ENCODE measurements at regions not wholly inside any gene's neighbourhood (a gene's known extent, or its start where the extent isn't known, plus 50 kb on each side); places are given as distances from the start of the nearest gene placed in this dataset.
"Not testable (repeated sequence)": the region's sequence is repeated elsewhere in the genome, so short reads cannot be mapped to it uniquely, and the experiment has no call there.

DNA sequence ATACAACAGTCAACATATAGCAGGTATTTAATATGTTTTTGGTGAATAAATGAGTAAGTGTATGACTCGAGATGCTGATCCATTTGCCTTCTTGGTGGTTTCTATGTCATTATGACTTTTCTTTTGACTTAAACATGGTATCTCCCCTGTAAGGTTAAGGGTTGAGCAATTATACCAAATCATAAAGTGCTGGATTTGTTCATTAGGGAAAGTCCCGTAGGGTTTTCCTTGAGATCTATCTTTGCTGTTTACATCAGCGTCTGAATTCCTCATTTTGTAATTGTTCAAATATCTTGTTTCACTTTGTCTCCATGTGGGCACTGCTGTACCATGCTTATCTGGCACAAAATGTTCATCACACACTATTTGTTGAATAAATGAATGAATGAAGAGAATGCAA lies 562.6 kb downstream of the EDEM1 start:
- DNase-seq (ENCODE audit: low read depth, low spot score) = no peak

DNA sequence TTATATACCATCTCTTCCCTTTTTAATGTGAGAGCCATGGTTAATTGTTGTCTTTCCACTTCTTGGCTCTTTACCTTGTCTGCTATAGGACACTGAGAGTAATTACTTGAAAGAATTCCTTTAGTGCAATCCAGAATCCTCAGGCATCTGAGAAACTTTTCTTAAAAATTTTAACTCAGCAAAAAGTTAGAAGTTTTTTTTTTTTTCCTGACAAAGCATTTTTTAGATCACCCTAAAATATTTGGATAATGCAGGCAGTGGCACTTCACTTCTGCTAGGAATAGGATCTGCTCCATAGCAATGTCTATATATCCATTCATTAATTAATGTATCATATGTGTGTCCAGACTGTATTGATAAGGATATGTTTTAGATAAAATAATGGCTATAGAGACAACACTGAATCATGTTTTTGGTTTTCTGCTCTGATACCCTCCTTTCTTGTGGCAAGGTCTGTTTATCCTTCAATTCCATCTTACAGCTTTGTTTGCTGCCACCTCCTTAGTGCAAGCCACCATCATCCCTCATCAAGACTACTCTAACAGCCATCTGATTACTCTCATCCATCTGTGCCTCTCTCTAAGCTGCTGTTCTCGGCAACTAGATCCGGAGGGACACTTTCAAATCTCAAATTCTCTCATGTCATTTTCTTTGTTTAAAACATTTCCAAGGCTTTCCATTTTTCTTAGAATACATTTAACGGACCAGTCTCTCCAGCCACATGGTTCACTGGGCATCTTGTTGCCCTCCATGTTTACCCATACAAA lies 563.5 kb downstream of the EDEM1 start:
- no peak for DNase-seq (ENCODE audit: low read depth, low spot score)

DNA sequence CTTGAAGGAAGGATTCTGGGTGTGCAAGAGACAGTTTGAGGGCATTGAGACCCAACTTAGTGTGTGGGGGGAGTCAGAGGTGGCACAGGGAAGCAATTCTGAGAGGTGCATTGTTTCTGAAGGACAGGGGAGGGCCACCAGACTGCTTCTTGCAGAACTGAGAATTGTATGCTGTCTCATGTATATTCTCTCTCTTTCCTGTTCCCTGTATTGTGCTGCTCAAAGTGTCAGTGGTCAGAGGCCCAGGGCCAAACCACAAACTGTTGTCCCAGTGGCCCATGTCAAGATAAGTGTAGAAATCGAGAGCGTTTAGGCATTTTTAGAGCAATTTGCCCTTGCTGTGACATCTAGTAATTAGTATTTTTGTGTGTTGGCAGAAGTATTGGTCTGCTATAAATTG lies 567.1 kb downstream of the EDEM1 start:
- no peak for DNase-seq (ENCODE audit: low read depth, low spot score)

DNA sequence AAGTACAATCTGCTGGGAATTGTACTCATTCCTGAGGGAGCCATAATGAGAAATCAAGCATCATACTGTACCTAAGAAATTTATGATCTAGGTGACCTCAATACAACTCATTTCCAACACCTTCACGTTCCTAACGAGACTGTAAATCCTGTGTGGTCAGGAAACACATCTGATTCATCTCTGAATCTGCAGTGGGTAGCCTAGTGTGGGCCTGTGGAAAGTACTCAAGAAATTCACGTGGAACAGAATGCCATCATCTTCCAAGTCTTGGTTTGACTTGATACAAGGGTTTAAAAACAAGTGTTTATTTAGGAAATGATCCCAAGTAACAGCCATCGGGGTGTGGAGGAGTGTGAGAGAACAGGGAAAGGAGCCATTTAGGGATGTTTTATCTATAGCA lies 568.9 kb downstream of the EDEM1 start:
- no peak for DNase-seq (ENCODE audit: low read depth, low spot score)

DNA sequence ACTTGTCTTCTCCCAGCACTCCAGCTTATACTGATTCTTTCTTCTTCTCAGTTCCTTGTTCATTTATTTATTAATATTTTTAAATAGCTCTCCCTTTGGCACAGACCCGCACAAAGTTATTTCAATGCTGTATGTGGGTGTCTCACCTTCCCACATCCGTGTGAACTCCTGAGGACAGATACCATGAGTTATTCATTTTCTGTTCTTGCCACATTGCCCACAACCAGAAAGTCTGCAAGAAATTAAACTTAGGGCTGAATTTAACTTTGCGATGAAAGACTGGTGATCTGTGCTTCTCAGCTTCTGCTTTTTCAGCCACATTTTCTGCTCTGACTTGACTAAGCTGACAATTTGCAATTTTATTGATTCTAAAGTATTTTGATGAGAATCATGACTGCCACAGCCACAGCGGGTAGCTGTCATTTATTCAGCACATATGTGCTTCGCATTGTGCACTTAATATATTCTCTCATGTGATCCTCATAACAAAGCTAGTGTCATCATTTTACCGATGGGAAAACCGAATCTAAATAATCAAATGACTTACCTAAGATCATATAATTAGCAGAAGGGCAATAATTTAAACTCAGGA lies 569.8 kb downstream of the EDEM1 start:
- DNase-seq (ENCODE audit: low read depth, low spot score) = no peak

DNA sequence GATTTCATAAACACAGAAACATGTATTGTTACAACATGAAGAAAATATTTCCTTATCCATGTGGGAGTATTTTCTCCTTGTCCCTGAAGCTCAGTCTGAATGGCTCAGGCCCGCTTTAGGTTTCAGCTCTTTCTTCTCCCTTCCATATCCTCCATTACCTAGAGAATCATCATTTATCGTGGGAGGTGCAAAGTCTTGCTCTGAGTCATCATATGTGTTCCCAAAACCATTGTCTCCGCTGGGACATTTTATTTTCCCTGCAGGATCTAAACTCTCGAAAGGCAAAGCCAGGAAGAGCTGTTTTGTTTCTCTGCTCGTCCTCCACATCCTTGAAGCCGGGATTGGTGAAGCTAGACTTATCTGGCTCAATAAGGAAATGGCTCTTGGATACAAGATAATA lies 571.2 kb downstream of the EDEM1 start:
- DNase-seq (ENCODE audit: low read depth, low spot score) = no peak

DNA sequence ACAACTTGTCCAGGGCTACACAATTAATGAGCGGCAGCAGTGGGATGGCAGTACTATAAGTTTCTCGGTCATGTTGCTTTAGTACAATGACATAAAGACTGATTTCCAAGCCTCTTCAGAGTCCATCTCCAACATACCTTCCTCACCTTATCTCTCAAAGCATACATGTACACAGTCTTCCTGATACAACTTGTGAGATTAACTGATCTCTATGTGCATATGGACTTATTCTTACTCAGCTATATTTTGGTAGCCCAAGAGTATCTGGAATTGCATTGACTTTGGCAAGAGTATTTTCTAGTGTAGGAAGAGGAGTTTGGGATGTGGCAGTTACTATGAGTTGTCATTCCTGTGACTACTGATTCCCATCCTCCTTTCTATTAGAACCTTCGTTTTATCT lies 575.0 kb downstream of the EDEM1 start:
- no peak for DNase-seq (ENCODE audit: low read depth, low spot score)

DNA sequence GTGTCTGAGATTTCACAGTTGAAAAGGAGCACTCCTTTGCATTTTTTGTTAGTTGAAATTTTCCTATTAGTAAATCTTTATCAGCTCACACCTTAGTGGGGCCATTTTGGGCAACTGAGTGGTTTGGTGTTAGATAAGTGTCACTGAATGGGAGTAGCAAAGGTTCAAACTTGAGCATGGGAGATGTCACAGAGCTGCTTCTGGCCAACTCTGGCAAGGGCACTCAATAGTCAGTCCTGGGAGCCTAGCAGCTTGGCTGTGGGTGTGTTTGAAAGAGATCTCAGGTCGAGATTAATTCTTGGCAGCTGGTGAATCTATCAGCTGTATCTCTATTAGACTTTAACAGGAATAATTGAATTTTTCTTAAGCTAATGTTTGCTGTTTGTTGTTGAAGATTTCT lies 579.3 kb downstream of the EDEM1 start:
- DNase-seq (ENCODE audit: low read depth, low spot score) = no peak

DNA sequence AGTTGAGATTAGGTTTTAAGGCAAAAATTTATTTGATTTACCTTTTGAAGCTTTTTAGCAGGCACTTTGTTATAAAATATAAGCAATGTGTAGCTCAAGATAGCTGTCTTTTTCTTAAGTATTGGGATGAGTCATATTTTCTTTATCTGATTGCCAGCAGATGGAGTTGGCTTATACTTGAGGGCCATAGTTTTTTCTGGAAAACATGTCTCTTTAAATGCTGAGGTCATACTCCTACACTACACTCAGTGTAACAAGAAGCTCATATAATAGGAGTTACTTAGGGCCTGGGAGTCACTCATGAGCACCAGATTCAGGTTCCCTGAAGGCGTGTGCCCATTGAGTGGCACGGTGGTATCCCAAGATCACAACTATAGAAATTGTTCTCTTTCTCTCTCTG lies 579.8 kb downstream of the EDEM1 start:
- no peak for DNase-seq (ENCODE audit: low read depth, low spot score)

DNA sequence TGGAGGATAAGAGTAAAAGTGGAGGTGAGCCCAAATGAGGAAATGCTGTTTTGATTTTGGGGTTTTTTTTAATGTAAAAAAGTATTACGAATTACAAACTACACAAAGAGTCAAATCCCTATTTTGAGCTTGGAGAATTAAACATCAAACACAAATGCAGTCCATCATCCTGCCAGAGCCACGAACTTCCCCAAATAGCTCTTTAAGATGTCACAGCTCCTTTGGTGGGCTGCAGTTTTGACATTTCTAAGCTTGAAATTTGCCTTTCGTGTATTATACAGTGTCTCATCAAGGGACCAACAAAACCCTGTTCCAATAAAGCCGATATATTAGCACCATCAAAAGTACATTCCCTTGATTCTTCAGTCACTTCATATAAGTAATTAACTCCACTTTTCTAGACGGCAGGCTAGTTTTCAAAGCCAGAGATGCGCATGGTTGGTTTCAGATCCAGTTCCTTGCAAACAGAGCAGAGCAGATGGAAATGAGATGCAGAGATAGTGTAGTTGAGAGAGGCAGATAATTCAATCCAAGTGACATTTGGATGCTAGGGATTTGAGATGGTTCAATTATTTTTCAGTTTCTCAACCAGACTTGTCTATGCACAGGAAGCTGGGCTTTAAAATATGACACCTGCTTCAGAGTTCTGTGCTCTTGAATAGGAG lies 580.9 kb downstream of the EDEM1 start:
- no peak for DNase-seq (ENCODE audit: low read depth, low spot score)

DNA sequence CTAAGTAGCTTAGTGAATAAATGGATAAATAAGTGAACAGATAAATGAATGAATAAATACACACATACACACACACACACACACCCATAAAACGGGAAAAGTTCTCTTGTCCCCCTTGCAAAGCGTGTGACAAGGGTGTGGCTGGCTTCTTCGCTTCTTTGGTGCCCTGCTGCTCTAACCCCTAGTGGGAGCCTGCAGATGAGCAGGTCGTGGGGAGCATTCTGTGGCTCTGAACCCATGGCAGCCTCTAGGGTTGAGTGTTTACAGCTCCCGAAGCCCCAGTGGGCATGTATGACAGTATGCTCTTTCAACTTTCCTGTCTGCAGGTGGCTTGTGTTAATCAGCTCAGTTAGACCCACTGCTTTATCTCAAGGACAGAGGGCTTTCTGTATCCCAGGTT lies 582.3 kb downstream of the EDEM1 start:
- DNase-seq (ENCODE audit: low read depth, low spot score) = no peak

DNA sequence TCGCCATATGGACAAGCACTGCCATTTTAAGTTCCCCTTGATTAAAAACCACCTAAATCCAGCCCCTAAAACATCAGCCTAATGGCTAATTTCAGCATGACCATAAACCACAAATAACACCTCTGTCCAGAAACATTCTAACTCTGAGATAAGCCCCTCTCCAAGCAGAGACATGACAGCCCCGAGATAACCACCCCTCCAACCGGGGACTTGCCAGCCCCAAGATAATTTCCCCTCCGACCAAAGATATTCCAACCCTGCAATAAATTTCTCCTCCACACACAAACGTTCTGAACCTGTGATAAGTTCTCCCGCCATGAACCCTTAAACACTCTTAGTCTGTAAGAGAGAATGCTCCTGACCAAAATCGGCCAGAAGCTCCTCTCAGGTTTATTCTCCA lies 586.8 kb downstream of the EDEM1 start:
- no peak for DNase-seq (ENCODE audit: low read depth, low spot score)

DNA sequence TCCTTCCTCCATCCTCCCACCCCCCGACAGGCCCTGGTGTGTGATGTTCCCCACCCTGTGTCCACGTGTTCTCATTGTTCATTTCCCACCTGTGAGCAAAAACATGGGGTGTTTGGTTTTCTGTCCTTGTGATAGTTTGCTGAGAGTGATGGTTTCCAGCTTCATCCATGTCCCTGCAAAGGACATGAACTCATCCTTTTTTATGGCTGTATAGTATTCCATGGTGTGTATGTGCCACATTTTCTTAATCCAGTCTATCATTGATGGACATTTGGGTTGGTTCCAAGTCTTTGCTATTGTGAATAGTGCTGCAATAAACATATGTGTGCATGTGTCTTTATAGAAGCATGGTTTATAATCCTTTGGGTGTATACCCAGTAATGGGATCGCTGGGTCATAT lies 587.6 kb downstream of the EDEM1 start:
- not testable (repeated sequence) for DNase-seq (ENCODE audit: low read depth, low spot score)

DNA sequence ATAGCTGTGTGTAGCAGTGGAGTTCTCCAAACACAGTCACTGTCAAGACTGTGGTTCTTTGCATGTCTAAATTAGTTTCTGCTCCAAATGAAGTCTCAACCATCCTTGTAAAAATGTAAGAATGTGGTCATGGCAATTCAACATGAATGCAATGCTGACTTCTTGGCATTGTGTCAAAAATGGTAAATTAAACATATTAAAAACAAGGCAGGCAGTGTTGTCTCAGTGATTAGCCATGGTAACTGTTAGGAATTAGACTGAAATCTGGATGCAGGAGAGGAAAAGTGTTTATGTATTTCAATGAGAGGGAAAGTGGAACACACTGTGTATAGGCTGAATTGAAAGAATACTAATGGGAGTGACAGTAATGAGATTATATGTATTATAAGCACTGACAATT lies 597.2 kb downstream of the EDEM1 start:
- DNase-seq (ENCODE audit: low read depth, low spot score) = no peak

DNA sequence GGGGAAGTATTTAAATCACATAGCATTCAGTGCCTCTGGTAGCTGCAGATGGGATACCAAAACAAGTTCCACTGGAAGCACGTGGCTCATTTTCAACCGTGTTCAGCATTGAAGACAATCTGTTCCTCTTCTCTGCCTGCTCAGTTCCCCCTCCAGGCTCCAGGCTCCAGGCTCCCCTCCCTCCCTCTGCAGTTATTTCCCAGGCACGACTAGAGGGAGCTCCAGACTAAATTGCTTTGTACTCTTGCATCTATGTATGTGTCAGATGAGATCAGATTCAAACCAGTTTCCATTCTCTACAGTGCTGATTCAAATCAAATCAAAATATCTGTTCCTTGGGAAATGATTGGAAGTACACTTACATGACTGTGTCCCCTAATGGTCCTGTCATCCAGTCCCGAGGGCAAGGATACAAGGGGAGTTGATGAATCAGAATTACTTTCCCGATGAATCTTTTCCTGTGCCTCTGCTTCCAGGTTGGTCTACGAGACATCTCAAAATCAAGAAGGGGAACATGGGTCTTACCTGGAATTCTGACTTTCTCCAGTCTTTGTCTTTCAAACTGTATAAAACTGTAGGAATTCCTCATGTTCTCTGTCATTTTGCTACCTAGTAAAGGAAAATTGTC lies 600.5 kb downstream of the EDEM1 start:
- no peak for DNase-seq (ENCODE audit: low read depth, low spot score)

DNA sequence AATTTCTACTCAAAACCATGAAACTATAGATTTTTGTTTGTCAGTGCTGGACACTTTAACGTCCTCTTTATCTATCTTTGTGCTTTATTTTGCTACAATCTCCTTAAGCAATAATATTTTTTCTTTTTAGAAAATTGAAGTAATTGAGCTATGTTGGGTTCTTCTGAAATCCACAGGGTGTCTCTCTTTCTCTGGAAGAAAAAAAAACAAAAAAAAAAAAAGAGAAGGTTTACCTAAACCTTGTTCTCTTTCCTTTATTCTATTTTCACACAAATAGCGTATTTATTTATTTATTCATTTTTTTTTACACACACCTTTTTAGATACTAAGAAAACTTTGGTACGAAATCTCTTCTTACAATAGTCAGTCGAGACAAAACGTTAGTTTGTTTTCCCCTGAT lies 601.0 kb downstream of the EDEM1 start:
- no peak for DNase-seq (ENCODE audit: low read depth, low spot score)

DNA sequence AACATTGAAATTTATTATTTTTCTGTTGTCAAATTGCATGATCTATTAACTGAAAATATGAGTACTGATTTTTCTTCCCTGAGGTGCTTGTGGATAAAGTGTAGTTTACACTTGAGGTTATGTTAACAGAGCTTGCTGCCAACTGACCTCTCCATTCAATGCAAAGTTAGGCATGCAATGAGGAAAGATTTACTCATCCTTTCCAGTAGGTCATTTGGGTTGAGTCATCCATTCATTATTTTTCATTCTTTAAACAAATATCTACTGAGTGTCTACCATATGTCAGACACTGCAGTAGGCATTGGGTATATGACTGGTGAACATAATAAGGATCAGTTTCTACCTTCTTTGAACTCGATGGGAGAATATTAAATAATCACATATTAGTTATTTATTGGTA lies 604.1 kb downstream of the EDEM1 start:
- no peak for DNase-seq (ENCODE audit: low read depth, low spot score)

DNA sequence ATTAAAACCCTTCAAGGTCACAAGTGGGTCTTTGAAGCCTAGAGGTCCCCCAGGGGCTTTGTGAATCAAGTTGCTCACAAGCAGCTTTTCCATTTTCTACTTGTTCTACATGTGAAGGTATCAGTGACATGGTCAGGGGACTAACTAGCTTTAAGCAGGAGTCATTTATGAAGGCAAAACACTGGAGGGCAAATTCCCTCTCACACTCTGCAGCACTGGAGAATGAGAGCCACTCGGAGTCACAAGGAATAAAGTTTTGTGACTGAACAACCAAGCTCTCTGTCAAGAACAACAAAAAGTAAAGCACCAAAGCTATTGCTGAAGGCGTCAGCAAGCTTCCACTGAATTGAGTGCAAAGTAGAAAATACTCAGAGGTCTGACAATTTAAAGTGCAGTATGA lies 609.0 kb downstream of the EDEM1 start:
- DNase-seq (ENCODE audit: low read depth, low spot score) = no peak

DNA sequence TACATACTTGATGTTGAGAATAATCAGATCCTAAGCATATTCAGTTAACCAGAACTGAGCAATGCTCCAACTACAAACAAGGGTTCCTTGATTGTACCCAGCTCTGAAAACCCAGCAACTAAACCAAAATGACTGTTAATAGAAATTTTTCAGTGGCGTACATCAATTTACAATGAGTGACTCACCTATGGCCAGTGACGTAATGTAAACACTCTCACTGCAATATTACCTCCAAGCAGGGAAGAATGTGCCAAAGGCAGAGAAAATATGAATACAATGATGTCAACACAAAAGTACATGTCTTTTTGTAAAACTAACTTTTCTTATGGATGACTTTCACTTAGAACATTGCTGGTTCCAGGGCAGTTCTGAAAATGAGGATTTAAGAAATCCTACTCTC lies 611.3 kb downstream of the EDEM1 start:
- no peak for DNase-seq (ENCODE audit: low read depth, low spot score)

DNA sequence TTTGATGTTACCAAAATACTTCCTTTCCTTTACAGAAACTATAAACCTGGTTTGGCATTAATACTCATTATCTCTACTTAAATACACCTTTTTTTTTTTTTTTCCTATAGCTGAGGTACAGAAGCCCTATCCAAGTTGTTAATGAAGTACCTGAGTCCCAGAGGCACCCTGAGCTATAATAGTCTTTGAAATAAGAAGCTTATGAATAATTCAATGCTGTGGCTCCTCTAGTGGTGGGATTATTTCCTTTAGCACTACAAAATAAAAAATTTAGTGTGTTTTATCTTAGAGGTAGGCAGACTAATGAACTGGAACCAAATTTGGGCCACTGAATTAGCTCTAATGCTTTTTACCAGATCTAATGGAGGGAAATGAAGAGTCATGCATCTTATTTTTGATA lies 611.9 kb downstream of the EDEM1 start:
- no peak for DNase-seq (ENCODE audit: low read depth, low spot score)

DNA sequence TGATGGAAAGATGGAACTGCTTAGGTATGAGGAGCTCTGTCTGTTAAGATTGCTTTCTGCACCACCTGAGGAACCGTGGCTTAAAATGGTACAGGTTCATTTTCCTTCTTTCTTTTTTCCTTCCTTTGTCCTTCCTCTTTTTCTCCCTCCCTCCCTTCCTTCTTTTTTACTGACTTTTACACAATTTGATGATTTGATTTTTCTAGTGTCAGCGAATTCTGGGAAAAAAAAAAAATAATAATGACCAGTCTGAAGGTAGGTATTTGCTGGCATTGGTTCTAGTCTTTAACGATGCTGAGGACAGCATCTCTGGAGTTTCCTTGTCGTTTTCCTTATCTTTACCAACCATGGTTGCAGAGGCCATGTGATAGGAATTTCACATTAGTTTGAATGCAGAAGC lies 613.5 kb downstream of the EDEM1 start:
- DNase-seq (ENCODE audit: low read depth, low spot score) = no peak

DNA sequence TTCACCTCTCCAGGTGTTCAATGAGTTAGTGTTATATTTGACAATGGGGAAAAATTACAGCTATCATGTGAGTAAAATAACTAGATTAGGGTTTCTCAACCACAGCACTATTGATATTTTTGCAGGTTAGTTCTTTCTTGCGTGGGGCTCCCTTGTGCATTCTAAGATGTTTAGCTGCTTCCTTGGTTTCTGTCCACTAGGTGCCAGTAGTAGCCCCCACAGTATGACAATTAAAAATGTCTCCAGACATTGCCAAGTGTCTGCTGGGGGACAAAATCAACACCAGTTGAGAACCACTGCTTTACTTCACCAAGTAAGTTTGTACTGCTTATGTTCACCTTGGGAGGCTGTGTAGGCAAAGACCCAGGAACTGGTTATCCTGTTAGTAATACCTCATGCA lies 618.7 kb downstream of the EDEM1 start:
- DNase-seq (ENCODE audit: low read depth, low spot score) = no peak

Measured in iPS DF 19.7 (cell line).